GM19328 (cell line): ENCODE measurements at regions not wholly inside any gene's neighbourhood (a gene's known extent, or its start where the extent isn't known, plus 50 kb on each side); places are given as distances from the start of the nearest gene placed in this dataset.

Experiments
- ATAC-seq: cut with Tn5 transposase; IDR thresholded peaks from one replicate; pipeline ENCODE4 v1.9.1; 2021; ENCODE audit warnings: mild to moderate bottlenecking, moderate library complexity; ENCODE audit not compliant: unreplicated experiment

DNA sequence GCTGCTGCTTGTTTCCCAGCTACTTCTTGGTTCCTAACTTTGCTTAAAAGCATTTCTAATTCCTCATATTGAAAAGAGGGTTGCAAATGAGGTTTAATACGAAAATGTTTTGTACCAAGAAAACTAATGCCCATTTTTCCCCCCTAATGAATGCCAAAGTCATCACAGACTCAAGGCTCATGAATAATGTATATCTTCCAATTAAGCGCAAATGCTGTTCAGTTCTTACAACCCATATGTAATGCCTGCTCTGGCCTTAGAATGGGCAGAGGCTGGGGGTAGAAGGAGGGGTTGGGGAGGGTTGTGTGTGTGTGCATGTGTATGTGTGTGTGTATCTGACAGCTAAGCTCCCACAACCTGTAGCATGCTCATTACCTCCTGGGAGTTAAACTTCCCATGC, 901.7 kb downstream of the KCNMA1 start:
- ATAC-seq: no peak

DNA sequence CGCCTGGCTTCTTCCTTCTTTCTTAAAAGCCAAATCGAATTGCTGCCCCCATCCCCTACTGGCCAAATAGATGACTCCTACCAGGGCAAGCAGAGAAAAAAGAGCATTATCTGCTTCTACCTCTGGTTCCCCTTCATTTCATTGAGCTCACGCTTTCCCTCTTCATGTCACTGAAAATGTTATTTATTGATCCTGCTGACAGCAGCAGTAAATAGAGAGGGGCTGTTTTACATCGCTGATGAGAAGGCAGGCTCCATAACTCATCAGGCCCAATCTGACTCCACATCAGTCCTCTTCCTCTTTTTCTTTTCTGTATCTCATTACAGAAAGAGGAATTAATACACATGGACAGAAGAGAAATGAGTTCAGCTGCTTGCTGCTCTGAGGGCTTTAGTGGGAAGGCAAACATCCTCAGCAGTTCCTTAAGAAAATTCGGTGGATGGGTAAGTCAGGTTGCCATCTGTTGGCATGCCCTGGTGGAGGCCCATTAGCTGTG, 904.1 kb downstream of the KCNMA1 start:
- no peak for ATAC-seq

DNA sequence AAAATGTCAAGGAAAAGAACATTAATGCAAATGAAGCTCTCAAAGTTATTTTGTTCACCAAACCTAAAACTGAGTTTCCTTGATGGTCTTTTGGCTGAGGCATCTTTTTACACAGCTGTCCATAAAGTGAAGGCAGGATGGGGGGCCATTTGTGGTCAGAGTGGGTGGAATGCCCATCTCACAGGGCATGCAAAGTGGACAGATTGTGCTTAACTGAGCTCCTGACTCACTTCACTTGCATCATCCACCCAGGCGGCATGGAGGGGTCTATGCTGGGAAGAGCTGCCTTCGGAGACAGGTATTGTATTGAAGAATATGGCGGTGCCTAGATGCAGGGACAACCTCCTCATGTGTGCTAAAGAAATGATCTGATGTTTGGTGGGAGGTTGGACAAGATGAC, 905.3 kb downstream of the KCNMA1 start:
- no peak for ATAC-seq

DNA sequence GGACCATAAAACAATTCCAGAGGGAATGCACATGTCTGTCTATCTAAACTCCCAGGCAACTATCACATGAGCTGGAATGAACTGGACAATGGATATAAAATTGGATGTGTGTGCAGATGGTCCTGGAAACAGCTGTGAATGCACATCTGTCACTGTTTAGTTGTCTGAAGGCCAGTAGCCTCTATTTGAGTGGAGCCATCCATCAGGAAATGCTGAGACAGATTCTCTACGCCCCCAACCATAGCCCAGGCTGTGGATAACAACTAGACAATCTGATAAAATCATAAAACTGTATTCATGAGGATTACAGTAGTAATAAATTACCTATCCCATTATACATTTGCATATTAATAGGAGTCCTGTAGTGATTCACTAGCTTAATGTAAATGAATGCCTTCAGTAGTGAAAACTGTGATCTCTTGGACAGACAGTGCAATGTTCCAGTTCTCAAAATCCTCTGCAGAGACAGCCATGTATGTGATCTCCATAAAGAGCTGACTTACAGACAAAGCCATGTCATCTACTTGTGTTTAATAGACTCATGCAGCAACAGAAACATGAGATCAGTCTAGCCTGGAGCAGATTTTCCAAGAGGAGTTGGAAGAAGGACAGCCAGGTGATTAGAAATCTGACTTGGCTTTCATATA, 907.6 kb downstream of the KCNMA1 start:
- ATAC-seq: no peak

DNA sequence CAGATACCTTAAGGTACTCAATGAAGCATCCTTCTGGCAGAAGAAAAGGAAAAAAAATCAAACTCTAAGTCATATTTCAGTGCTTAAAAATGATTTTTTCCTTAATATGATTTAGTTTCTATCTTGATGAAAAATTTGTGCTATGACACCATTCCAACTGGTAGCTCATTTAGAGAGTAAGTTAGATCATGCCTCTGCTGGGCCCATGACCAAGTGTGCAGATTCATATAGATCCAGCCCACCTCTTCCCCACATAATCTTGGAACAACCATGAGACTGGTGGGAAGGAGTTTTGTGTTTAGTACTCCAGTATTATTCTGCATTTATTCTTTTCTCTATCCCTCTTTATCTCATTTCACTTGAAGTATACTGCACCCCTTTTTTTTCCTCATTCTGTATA, 908.3 kb downstream of the KCNMA1 start:
- no peak for ATAC-seq

DNA sequence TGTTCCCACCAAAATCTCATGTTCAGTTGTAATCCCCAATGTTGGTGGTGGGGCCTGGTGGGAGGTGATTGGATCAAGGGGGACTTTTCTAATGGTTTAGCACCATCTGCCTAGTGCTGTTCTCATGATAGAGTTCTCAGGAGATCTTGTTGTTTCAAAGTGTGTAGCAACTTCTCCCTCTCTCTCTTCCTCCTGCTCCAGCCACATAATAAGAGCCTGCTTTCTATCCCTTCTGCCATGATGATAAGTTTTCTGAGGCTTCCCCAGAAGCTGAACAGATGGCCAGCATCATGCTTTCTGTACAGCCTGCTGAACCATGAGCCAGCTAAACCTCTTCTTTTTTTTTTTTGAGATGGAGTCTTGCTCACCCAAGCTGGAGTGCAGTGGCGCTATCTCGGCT, 910.6 kb downstream of the KCNMA1 start:
- no peak for ATAC-seq

DNA sequence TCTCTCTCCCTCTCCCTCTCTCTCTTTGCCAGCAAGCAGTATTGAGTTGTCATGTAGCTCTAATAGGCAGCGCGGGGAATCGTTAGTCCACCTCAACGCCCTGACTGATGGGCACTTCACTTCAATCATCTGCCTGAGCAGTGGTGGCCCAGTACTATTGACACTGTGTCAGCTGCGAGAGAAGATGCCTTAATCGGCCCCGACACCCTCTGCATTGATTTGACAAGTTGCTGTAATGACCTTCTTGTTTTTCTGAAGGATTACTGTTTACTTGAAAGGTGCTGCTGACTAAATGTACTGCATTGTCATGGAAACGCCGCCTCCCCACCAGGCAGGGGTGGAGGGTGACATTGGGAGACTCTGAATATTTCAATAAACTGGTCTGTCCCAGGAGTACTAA, 913.8 kb downstream of the KCNMA1 start:
- ATAC-seq: no peak

DNA sequence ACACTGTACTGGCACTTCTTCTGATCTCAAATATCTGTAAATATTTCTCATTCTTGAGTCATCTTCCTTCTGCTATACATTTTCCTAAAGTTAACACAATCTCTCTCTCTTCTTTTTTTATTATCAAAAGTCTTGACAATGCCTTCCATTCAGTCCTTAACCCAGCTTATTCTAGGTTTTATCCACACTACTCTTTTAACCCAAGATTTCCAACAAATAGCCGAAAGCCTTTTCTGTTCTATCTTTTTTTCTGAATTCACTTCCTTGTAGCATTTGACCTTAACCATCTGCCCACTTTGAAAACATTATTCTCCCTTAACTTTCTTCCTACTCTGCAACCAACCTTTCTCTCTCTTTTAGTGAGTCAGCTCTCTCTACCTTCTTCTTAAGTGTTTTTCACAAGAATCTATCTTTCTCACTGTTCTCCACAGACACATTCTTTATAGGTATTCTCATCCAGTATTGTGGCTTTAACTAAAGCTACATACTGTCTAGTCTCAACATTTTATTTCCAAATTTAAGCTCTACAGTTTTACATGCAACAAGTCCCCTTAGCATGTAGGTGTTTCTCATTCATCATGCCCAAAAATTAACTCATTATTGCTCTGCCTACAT, 915.6 kb downstream of the KCNMA1 start:
- no peak for ATAC-seq

DNA sequence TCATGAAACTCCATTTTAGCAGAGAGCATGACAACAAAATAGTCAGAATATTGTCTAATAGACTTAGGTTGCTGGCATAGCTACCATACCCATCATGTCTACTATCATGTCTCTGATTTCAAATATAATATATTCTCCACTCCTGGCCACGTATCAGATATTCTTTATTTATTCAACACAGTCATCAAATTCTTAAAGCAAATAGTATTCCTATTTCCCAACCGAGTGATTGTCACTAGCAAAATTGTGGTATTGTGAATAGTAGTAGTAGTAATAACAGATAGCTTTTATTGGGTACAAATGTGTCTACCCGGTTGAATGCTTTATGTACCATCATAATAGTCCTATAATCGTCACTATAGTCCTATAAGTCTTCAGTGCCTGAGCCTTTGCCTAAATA, 918.6 kb downstream of the KCNMA1 start:
- no peak for ATAC-seq

DNA sequence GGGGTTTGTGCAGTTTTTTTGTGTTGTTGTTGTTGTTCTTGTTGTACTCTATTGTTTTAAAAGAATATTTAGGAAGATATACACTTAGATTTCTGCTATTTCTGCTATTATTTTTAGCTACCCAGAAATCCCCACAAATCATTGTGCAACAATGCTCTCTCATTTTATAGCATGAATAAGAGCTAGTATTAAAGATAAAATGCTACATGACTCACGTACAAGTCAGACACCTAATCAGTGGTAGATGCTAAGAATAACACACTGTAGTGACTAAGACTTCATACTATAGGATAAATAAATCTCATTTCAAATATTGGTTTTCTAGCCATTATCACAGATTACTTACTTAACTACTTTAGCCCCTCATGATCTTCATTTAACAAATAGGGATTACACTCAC, 920.5 kb downstream of the KCNMA1 start:
- no peak for ATAC-seq

DNA sequence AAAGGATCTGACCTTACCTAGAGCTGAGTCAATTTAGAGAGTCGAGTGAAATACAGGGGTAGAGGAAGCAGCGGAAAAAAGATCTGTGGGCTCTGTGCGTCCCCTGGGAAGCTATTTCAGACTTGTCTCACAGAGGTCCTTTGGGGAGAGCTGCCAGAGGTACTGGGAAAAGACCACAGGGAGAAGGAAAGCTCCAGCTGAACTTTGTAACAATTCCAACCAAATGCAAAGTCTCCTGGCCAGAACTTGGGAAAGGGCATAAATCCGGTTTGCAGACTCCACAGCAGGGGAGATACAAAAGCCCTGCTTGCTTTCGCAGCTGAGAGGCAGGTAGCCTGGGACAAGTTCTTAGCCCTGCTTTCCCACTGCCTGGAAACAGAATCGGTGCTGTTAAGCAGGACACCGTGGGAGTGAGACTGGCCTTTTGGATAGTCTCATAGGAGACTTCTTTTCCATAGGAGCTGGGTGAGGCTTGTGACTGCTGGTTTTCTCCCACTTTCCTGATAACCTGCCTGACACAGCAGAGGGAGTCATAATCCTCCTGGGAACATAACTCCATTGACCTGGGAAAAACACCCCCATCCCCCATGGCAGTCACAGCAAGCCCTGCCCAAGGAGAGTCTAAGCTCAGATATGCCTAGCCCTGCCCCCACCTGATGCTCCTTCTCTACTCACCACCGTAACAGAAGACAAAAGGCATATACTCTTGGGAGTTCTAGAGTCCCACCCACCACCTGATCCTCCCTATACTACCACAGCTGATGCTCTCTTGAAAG, 926.2 kb downstream of the KCNMA1 start:
- no peak for ATAC-seq

DNA sequence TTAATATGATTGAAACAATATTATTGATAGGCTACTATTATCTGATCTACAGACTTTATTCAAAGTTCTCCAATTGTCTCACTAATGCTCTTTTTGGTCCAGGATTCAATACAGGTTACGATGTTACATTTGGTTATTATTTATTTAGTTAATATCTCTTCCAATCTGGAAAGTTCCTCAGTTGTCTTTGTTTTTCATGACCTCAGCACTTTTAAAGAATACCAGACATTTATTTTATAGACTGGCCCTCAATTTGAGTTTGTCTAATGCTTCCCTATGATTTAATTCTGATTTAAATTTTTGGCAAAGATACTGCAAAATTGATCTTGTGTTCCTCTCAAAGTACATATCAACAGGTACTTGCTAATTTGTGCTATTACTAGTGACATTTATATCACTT, 937.4 kb downstream of the KCNMA1 start:
- ATAC-seq: no peak

DNA sequence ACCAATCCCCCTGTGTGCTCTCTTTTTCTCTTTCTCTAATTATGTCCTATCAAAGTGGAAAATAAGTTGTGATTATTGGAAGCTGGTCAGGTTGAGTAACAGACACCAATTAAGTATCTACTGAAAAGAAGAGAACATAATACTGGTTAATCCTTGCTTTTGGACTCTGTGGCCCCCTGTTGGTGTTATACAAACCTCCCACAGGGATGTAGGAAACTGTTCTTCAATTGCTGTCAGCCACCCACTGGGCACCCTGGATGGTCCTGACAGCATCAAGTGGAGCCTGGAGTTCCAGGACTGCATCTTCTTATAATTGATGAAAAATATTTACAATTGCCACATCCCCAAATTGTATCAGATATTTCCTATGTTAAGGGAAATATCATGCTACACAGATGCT, 939.7 kb downstream of the KCNMA1 start:
- no peak for ATAC-seq

DNA sequence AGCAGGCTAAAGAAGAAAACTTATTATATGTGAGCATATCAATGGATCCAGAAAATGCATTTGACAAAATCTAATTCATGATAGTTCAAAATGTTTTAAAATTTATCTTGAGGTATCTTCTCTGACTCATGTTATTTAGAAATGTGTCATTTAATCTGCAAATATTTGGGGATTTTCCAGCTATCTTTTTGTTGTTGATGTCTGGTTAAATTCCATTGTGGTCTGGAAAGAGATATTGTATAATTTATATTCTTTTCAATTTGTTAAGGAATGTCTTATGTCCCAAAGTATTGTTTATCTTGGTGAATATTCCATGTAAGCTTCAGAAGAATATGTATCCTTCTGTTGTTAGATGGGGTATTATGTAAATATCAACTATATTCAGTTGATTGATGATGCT, 942.5 kb downstream of the KCNMA1 start:
- ATAC-seq: no peak

DNA sequence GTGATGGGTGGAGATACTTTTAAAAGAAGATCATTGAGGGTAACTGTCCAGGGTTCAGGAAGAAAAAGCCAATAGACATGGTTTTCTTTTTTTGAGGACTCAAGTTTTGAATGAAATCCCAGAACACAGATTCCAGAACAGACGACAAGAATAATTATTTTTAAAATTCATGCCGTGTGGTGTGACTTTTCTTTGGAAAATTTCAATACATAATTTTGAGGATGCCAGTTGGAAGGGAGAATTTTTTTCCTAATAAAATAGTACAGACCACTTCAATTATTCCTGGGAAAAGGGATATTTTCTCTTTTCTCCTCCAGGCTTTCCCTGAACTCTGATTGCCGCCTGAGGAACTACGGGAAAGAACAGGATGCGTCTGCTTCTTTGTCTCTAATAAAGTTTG, 951.4 kb downstream of the KCNMA1 start:
- ATAC-seq: no peak

DNA sequence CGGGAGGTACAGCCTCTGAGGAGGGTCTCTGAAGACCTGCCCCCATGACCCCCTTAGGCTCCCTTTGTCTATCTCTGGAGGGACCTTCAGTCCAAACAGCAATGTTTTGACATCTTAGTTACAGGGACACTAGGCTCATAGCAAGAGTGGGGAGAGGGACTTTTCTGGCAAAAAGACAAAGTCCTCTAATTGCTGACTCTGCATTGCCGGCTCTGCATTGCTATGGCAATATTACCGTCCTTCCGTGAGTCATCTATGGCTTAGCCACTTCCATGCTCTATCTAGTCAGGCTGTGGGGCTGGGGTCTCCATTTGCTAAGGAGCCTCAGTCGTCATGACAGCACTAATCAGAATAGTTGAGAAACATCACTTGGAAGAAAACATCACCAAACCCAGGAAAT, 952.6 kb downstream of the KCNMA1 start:
- no peak for ATAC-seq

DNA sequence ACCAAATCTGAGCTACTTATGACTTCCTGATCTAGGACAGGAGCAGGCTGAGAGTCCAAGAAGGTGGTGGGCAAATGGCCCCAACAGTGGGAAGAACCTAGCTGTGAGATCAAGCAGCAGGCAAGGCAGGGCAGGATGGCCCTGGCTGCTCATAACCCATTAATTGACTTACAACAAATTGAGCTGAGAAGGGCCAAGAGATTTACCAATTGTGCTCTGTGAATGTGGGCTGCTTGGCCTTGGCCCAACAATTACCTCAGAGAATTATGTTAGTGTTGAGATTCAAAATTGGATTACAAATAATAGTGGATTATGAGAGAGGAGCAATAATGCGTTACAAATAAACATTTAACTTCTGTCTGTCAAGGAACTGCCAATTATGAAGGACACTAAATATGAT, 956.5 kb downstream of the KCNMA1 start:
- ATAC-seq: no peak

DNA sequence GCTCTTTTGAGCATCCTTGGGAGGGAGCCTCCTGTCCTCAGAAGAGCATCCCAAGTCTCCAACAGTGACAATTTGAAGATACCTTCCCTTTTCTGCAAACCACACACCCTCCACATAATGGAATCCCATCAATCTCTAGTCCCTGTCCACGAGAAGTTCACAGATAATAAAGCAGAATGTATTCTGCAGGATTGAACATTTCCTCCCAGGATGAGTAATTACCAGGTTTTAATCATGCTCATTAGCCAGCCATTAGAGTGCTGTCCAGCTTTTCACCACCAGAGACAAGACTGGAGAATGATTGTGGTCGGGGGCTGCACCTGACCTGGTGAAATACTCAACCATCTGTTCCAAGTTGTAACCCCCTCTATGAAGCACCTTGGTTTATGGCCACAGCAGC, 958.6 kb downstream of the KCNMA1 start:
- ATAC-seq: no peak

DNA sequence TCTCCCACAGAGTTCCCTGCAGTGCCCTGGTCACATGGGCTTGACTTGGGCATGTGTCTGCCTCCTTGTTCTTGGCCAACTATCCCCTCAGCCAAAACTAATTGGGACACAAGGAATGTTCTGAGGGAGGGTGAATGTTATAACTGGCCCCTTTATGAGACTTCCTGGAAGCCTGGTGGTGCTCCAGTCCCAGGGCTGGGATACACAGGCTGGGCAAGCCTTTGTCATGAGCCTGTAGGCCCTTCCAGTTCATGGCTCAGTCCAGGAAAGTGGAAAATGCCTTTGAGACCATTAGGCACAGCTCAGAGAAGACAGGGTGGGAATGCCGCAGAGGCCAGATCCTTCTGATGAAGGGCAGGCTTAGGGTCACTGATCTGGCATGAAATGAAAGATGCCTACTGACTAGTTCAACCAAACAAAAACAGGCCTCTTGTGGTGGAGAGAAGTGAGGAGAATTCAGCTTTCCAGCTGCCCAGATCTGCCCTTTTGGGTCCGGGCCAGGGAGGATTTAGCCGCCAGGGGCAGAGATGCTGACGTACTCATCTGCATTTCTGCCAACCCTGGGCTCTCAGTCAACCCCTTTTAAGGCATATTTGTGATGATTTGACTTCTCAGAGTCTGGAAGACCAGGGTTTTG, 961.5 kb downstream of the KCNMA1 start:
- ATAC-seq: no peak

DNA sequence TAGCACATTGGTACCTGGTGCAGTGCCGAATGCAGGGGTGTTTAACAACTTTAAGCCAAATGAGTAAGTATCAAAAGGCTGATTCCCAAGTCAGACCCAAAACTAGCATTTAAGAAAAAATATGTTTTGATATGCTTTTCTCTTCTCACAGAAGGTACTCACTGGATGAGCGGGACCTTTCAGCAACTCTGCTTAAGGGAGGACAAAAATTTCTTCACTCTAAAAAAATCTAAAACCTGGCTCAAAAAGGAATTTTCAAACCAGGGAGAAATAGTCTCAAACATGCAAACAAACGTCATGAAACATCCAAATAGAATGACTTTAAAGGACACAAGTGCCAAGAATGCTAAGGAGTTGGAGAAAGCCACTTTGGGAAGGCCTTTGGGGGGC, 962.1 kb downstream of the KCNMA1 start:
- ATAC-seq: no peak

DNA sequence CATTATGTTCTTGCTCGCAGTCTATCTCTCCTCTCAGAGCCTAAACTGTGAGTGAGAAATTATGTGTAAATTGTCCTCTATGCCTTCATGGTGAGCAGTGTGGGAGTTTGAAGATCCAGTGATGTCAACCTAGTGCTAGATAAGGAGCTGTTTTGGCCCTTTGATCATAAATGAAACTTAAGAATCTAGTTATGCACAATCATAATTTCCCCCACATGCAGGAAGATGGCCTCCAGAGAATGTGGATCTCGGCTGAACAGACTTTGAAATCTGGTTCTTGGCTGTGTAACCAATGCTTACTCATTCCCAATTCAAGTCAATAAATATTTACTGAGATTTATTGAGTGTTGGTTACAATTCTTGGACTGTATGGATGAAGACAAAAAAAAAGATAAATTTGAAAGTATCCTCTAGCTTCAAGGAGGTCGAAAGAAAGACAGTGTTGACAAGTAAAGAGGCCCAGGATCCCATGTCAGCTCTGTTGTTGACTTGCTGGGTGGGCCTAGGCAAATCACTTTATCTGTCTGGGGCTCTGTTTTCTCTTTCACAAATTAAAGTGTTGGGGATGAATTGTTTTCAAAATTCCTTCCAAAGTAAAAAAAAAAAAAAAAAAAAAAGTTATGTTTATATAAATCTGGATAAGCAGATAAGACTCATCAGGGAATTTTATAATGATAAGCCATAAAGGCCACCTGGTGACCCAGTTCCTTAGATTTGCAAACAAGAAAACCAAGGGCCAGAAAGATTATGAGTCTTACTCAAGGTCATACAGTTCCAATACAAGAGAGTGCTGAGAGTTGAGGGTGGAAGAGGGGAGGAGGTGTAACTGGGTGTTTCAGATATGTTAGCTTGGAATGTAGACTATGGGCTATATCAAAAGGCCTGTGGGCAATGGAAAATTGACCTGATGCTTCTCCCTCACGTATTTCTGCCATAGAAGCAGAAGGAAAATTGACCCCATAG, 969.9 kb downstream of the KCNMA1 start:
- no peak for ATAC-seq
